Prostate gland (tissue), 2 donors: ENCODE measurements at regions not wholly inside any gene's neighbourhood (a gene's known extent, or its start where the extent isn't known, plus 50 kb on each side); places are given as distances from the start of the nearest gene placed in this dataset.

Experiments
- DNase-seq: peaks from one replicate; pipeline ENCODE4 v3.0.0-alpha.2; 2019; ENCODE audit warnings: low spot score
- H3K27ac ChIP-seq, 2 donors: fragments of 200-600 bp; sonication (generic); 2 replicates each; pipeline ENCODE4 v1.5.1; 2017 to 2019
- H3K27me3 ChIP-seq: fragments of 200-600 bp; sonication (generic); replicated peaks from 2 replicates; pipeline ENCODE4 v1.5.1; 2019; ENCODE audit not compliant: insufficient read depth
- H3K36me3 ChIP-seq, 2 donors: fragments of 200-600 bp; sonication (generic); 1 replicate in 1 of 2; 2 replicates in 1 of 2; pipeline versions ENCODE4 v1.5.1 to v1.8.1; 2017 to 2019
- H3K4me1 ChIP-seq: fragments of 200-600 bp; sonication (generic); replicated peaks from 2 replicates; pipeline ENCODE4 v1.5.1; 2019
- H3K4me3 ChIP-seq, 2 donors: fragments of 200-600 bp; sonication (generic); 2 replicates each; pipeline ENCODE4 v1.5.1; 2017 to 2019
- H3K9me3 ChIP-seq: fragments of 200-600 bp; sonication (generic); 2 replicates; pipeline ENCODE4 v1.5.1; 2017
- CTCF ChIP-seq, 4 experiments: fragments of 200-600 bp in 2 of 4; fragments of 450-650 bp in 2 of 4; sonication (generic) in 2 of 4; IDR thresholded peaks; 1 replicate in 3 of 4; 2 replicates in 1 of 4; pipeline ENCODE4 v1.5.1; 2016 to 2019; ENCODE audit warnings: antibody characterized with exemption in 4 of 4, mild to moderate bottlenecking in 2 of 4, moderate library complexity in 2 of 4
- POLR2A ChIP-seq: fragments of 450-650 bp; IDR thresholded peaks from one replicate; pipeline ENCODE4 v1.6.1; 2016; ENCODE audit warnings: antibody characterized with exemption, mild to moderate bottlenecking
- POLR2AphosphoS5 ChIP-seq: sonication (generic); formaldehyde crosslinking; IDR thresholded peaks from one replicate; pipeline ENCODE4 v1.6.1; 2017; ENCODE audit warnings: antibody characterized with exemption
- WGBS: methylation state at CpG from one replicate; pipeline ENCODE4 v1.1.5; 2018; 5-methylcytosine and 5-hydroxymethylcytosine counted together
- intact Hi-C: fragments of 100-400 bp; cut with DNase I; formaldehyde crosslinking; loops from one replicate; pipeline ENCODE4 v1.14.2; 2022

- Histone ChIP-seq H3K27me3 (no peaks in the 10 kb centered on the region), H3K4me1 (no peaks in the 10 kb centered on the region), H3K36me3 (no peaks in the 10 kb centered on the region), H3K4me3 (no peak overlapping the region), H3K27ac (no peak overlapping the region), H3K9me3 (no peaks in the 10 kb centered on the region)
- TF ChIP-seq POLR2A (no peak), POLR2AphosphoS5 (no peak), CTCF (IDR thresholded peaks at IDR 0.05) (no peak)
- DNase-seq = no peak
- intact Hi-C loops = no loop called here
- 25% methylated on average over 2 of the region's 2 CpGs for WGBS
Observed at GRCh38 chr4:60344908-60345307, 855.2 kb upstream of the ADGRL3 start.

GRCh38 chr4:60345392-60345791 lies 854.7 kb upstream of the ADGRL3 start:
- no peak for DNase-seq
- no peaks in the 10 kb centered on the region for H3K9me3 ChIP-seq
- no peak overlapping the region for H3K4me3 ChIP-seq
- intact Hi-C loops = no loop called here
- no peak for TF ChIP-seq POLR2AphosphoS5
- TF ChIP-seq POLR2A = no peak
- no peak for TF ChIP-seq CTCF (IDR thresholded peaks at IDR 0.05)
- H3K27me3 ChIP-seq = no peaks in the 10 kb centered on the region
- no peaks in the 10 kb centered on the region for H3K4me1 ChIP-seq
- no peaks in the 10 kb centered on the region for H3K36me3 ChIP-seq
- no peak overlapping the region for H3K27ac ChIP-seq

- no peaks in the 10 kb centered on the region for H3K36me3 ChIP-seq
- intact Hi-C loops = no loop called here
- no peaks in the 10 kb centered on the region for H3K27me3 ChIP-seq
- WGBS = 52% methylated on average over 3 of the region's 3 CpGs
- no peaks in the 10 kb centered on the region for H3K9me3 ChIP-seq
- no peak overlapping the region for H3K27ac ChIP-seq
- no peak for DNase-seq
- no peak overlapping the region for H3K4me3 ChIP-seq
- TF ChIP-seq POLR2AphosphoS5 (no peak), CTCF (IDR thresholded peaks at IDR 0.05) (no peak), POLR2A (no peak)
- H3K4me1 ChIP-seq = no peaks in the 10 kb centered on the region
Observed at GRCh38 chr4:60359746-60360367, 840.3 kb upstream of the ADGRL3 start.

- H3K27ac ChIP-seq = no peak overlapping the region
- H3K27me3 ChIP-seq = no peaks in the 10 kb centered on the region
- TF ChIP-seq CTCF (IDR thresholded peaks at IDR 0.05) (no peak), POLR2A (no peak), POLR2AphosphoS5 (no peak)
- no peak overlapping the region for H3K4me3 ChIP-seq
- H3K4me1 ChIP-seq = no peaks in the 10 kb centered on the region
- WGBS = 59% methylated on average over 3 of the region's 3 CpGs
- no peaks in the 10 kb centered on the region for H3K36me3 ChIP-seq
- no peaks in the 10 kb centered on the region for H3K9me3 ChIP-seq
- intact Hi-C loops = no loop called here
- no peak for DNase-seq
Observed at GRCh38 chr4:60365176-60365575, 835.0 kb upstream of the ADGRL3 start.

- Histone ChIP-seq H3K4me1 (no peaks in the 10 kb centered on the region), H3K9me3 (no peaks in the 10 kb centered on the region), H3K27me3 (no peaks in the 10 kb centered on the region), H3K36me3 (no peaks in the 10 kb centered on the region), H3K27ac (no peak overlapping the region), H3K4me3 (no peak overlapping the region)
- intact Hi-C loops = no loop called here
- WGBS = 36% methylated on average over 2 of the region's 2 CpGs
- TF ChIP-seq CTCF (IDR thresholded peaks at IDR 0.05) (no peak), POLR2A (no peak), POLR2AphosphoS5 (no peak)
- DNase-seq = no peak
Observed at GRCh38 chr4:60366661-60367060, 833.5 kb upstream of the ADGRL3 start.
